NCI-H1694 treated with DMSO at 0.1 percent for 48 hours (cell line): ENCODE measurements at regions not wholly inside any gene's neighbourhood (a gene's known extent, or its start where the extent isn't known, plus 50 kb on each side); places are given as distances from the start of the nearest gene placed in this dataset.

Experiments
- DNase-seq: peaks from one replicate; lab custom pipeline; 2025; lab: John Stamatoyannopoulos, UW

GRCh38 chr5:33324667-33325307 lies 116.0 kb upstream of the TARS1 start:
- no peak for DNase-seq

GRCh38 chr5:33328818-33329217 lies 111.9 kb upstream of the TARS1 start:
- no peak for DNase-seq

- no peak for DNase-seq
These were observed 110.9 kb upstream of the TARS1 start for GRCh38 chr5:33329891-33330290.

GRCh38 chr5:33330426-33330825 lies 110.3 kb upstream of the TARS1 start:
- no peak for DNase-seq

GRCh38 chr5:33330992-33331391 lies 109.8 kb upstream of the TARS1 start:
- no peak for DNase-seq

GRCh38 chr5:33332804-33333203 lies 108.0 kb upstream of the TARS1 start:
- no peak for DNase-seq

- no peak for DNase-seq
These were observed 105.9 kb upstream of the TARS1 start for GRCh38 chr5:33334829-33335228.

GRCh38 chr5:33336891-33337636 lies 103.7 kb upstream of the TARS1 start:
- DNase-seq = no peak

GRCh38 chr5:33337637-33337992 lies 103.2 kb upstream of the TARS1 start:
- DNase-seq = no peak

GRCh38 chr5:33338336-33339110 lies 102.2 kb upstream of the TARS1 start:
- no peak for DNase-seq

- DNase-seq = no peak
These were observed 101.4 kb upstream of the TARS1 start for GRCh38 chr5:33339413-33339812.

GRCh38 chr5:33340195-33340594 lies 100.6 kb upstream of the TARS1 start:
- no peak for DNase-seq

GRCh38 chr5:33341351-33341750 lies 99.4 kb upstream of the TARS1 start:
- DNase-seq = no peak

- no peak for DNase-seq
These were observed 97.0 kb upstream of the TARS1 start for GRCh38 chr5:33343676-33344327.

- no peak for DNase-seq
These were observed 94.2 kb upstream of the TARS1 start for GRCh38 chr5:33346534-33346933.

GRCh38 chr5:33361781-33362180 lies 79.0 kb upstream of the TARS1 start:
- no peak for DNase-seq

GRCh38 chr5:33362915-33363314 lies 77.8 kb upstream of the TARS1 start:
- no peak for DNase-seq

- no peak for DNase-seq
These were observed 77.2 kb upstream of the TARS1 start for GRCh38 chr5:33363537-33363936.

- no peak for DNase-seq
These were observed 76.4 kb upstream of the TARS1 start for GRCh38 chr5:33364406-33364805.

- no peak for DNase-seq
These were observed 73.3 kb upstream of the TARS1 start for GRCh38 chr5:33367416-33367815.

GRCh38 chr5:33369485-33370465 lies 71.0 kb upstream of the TARS1 start:
- DNase-seq = no peak
